Neural cell (in vitro differentiated cells): ENCODE measurements at regions not wholly inside any gene's neighbourhood (a gene's known extent, or its start where the extent isn't known, plus 50 kb on each side); places are given as distances from the start of the nearest gene placed in this dataset.

Experiments used
- H2AFZ ChIP-seq: fragments of 200-600, 300-800 bp; sonication (generic), shearing (Covaris generic); 2 replicates; pipeline ENCODE4 v1.6.0; 2014; ENCODE audit warnings: low read depth, mild to moderate bottlenecking, antibody characterized with exemption, low read length, moderate library complexity
- H3F3A ChIP-seq: fragments of 200-600 bp; shearing (Covaris generic); 2 replicates; pipeline ENCODE4 v1.6.1; 2016; ENCODE audit warnings: mild to moderate bottlenecking, moderate library complexity, mixed read lengths, antibody characterized with exemption, low read length; ENCODE audit not compliant: insufficient read depth, poor library complexity, severe bottlenecking
- H3K27ac ChIP-seq: fragments of 200-600, 300-800 bp; sonication (generic), shearing (Covaris generic); 2 replicates; pipeline ENCODE4 v1.5.1; 2014; ENCODE audit warnings: mild to moderate bottlenecking, low read length, moderate library complexity
- H3K27me3 ChIP-seq: fragments of 300-800, 200-600 bp; sonication (generic), shearing (Covaris generic); 2 replicates; pipeline ENCODE4 v1.6.0; 2014; ENCODE audit warnings: mild to moderate bottlenecking, low read depth, low read length, moderate library complexity; ENCODE audit not compliant: insufficient read depth
- H3K36me3 ChIP-seq: fragments of 300-800, 200-600 bp; sonication (generic), shearing (Covaris generic); 2 replicates; pipeline ENCODE4 v1.5.1; 2014; ENCODE audit warnings: mild to moderate bottlenecking, antibody characterized with exemption, low read length, moderate library complexity; ENCODE audit not compliant: insufficient read depth
- H3K4me2 ChIP-seq: fragments of 300-800, 200-600 bp; sonication (generic), shearing (Covaris generic); 2 replicates; pipeline ENCODE4 v1.6.0; 2014; ENCODE audit warnings: mild to moderate bottlenecking, low read length
- H3K4me3 ChIP-seq: fragments of 300-800, 200-600 bp; sonication (generic), shearing (Covaris generic); 2 replicates; pipeline ENCODE4 v1.5.1; 2014; ENCODE audit warnings: mild to moderate bottlenecking, low read length, moderate library complexity
- H3K79me2 ChIP-seq: fragments of 200-600 bp; shearing (Covaris generic); replicated peaks from 2 replicates; pipeline ENCODE4 v1.6.0; 2014; ENCODE audit warnings: mild to moderate bottlenecking, low read length, moderate library complexity; ENCODE audit not compliant: insufficient read depth
- H3K9ac ChIP-seq: fragments of 300-800, 200-600 bp; sonication (generic), shearing (Covaris generic); 2 replicates; pipeline ENCODE4 v1.6.1; 2016; ENCODE audit warnings: mild to moderate bottlenecking, low read length, mixed read lengths
- H3K9me2 ChIP-seq: fragments of 200-600 bp; shearing (Covaris generic); 2 replicates; pipeline ENCODE4 v1.6.1; 2016; ENCODE audit warnings: mild to moderate bottlenecking, low read length, mixed read lengths; ENCODE audit not compliant: insufficient read depth
- H3K9me3 ChIP-seq: fragments of 200-600, 300-800 bp; sonication (generic), shearing (Covaris generic); 2 replicates; pipeline ENCODE4 v1.6.1; 2016; ENCODE audit warnings: mild to moderate bottlenecking, mixed run types, low read length, moderate library complexity, mixed read lengths
- H4K20me1 ChIP-seq: fragments of 200-600 bp; shearing (Covaris generic); 2 replicates; pipeline ENCODE4 v1.6.1; 2016; ENCODE audit warnings: mild to moderate bottlenecking, mixed run types; ENCODE audit not compliant: insufficient read depth
- EP300 ChIP-seq: fragments of 450-650 bp; conservative IDR thresholded peaks from 2 replicates; pipeline ENCODE4 v1.6.1; 2014; ENCODE audit warnings: antibody characterized with exemption, mild to moderate bottlenecking, moderate library complexity; ENCODE audit not compliant: poor library complexity, severe bottlenecking
- EZH2 ChIP-seq: fragments of 200-600, 300-800 bp; shearing (Covaris generic), sonication (generic); IDR thresholded peaks from 2 replicates; pipeline ENCODE4 v1.6.1; 2014; ENCODE audit warnings: antibody characterized with exemption, low read length, borderline replicate concordance, mild to moderate bottlenecking; ENCODE audit not compliant: insufficient read depth, poor library complexity, severe bottlenecking
- MXI1 ChIP-seq: fragments of 450-650 bp; conservative IDR thresholded peaks from 2 replicates; pipeline ENCODE4 v1.6.1; 2014; ENCODE audit warnings: antibody characterized with exemption, mild to moderate bottlenecking; ENCODE audit not compliant: poor library complexity, severe bottlenecking
- POLR2AphosphoS5 ChIP-seq: IDR thresholded peaks from 2 replicates; pipeline ENCODE4 v1.6.1; 2012
- RAD21 ChIP-seq: fragments of 450-650 bp; conservative IDR thresholded peaks from 2 replicates; pipeline ENCODE4 v1.6.1; 2014; ENCODE audit warnings: antibody characterized with exemption, mild to moderate bottlenecking, moderate library complexity
- REST ChIP-seq: IDR thresholded peaks from 2 replicates; pipeline ENCODE4 v1.6.1; 2012; ENCODE audit warnings: borderline replicate concordance
- SMC3 ChIP-seq: fragments of 450-650 bp; conservative IDR thresholded peaks from 2 replicates; pipeline ENCODE4 v1.6.1; 2014; ENCODE audit warnings: antibody characterized with exemption, mild to moderate bottlenecking, moderate library complexity; ENCODE audit not compliant: poor library complexity
- TAF1 ChIP-seq: IDR thresholded peaks from 2 replicates; pipeline ENCODE4 v1.6.1; 2012; ENCODE audit warnings: low read depth
- TF ChIP-seq, protein P1 (sequence below): fragments of 450-650 bp; IDR thresholded peaks from 2 replicates; pipeline ENCODE4 v1.5.1; 2014; ENCODE audit warnings: antibody characterized with exemption, mild to moderate bottlenecking, moderate library complexity; ENCODE audit not compliant: poor library complexity, severe bottlenecking

- H3K4me2 ChIP-seq: no peak overlapping the region
- no peaks in the 10 kb centered on the region for H4K20me1 ChIP-seq
- no peaks in the 10 kb centered on the region for H3K79me2 ChIP-seq
- H3K9me3 ChIP-seq: no peaks in the 10 kb centered on the region
- no peak overlapping the region for H3K9ac ChIP-seq
- no peak overlapping the region for H3K4me3 ChIP-seq
- H3K27ac ChIP-seq: no peak overlapping the region
- H3F3A ChIP-seq: no peaks in the 10 kb centered on the region
- H3K27me3 ChIP-seq: no peaks in the 10 kb centered on the region
- H3K9me2 ChIP-seq: no peaks in the 10 kb centered on the region
- TF ChIP-seq SMC3: no peak
- TF ChIP-seq TAF1: no peak
- TF ChIP-seq RAD21: no peak
- no peak for TF ChIP-seq REST
- no peak for TF ChIP-seq EZH2
- TF ChIP-seq EP300: no peak
- no peak for TF ChIP-seq MXI1
- TF ChIP-seq POLR2AphosphoS5: no peak
- TF ChIP-seq, protein P1, sequence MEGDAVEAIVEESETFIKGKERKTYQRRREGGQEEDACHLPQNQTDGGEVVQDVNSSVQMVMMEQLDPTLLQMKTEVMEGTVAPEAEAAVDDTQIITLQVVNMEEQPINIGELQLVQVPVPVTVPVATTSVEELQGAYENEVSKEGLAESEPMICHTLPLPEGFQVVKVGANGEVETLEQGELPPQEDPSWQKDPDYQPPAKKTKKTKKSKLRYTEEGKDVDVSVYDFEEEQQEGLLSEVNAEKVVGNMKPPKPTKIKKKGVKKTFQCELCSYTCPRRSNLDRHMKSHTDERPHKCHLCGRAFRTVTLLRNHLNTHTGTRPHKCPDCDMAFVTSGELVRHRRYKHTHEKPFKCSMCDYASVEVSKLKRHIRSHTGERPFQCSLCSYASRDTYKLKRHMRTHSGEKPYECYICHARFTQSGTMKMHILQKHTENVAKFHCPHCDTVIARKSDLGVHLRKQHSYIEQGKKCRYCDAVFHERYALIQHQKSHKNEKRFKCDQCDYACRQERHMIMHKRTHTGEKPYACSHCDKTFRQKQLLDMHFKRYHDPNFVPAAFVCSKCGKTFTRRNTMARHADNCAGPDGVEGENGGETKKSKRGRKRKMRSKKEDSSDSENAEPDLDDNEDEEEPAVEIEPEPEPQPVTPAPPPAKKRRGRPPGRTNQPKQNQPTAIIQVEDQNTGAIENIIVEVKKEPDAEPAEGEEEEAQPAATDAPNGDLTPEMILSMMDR: no peak
- no peaks in the 10 kb centered on the region for H3K36me3 ChIP-seq
- no peak overlapping the region for H2AFZ ChIP-seq
Measured at GRCh38 chr13:103287659-103288058, 221.4 kb upstream of the SLC10A2 start.

- Histone ChIP-seq H3K4me3 (no peak overlapping the region), H4K20me1 (no peaks in the 10 kb centered on the region), H3K9ac (no peak overlapping the region), H3K79me2 (no peaks in the 10 kb centered on the region), H3K36me3 (no peaks in the 10 kb centered on the region), H3K4me2 (no peak overlapping the region), H3K9me2 (no peaks in the 10 kb centered on the region), H3K27me3 (no peaks in the 10 kb centered on the region), H2AFZ (no peak overlapping the region), H3K9me3 (no peaks in the 10 kb centered on the region), H3F3A (no peaks in the 10 kb centered on the region), H3K27ac (no peak overlapping the region)
- no peak for TF ChIP-seq EZH2
Measured at GRCh38 chr13:103284466-103284865, 218.2 kb upstream of the SLC10A2 start.

- no peaks in the 10 kb centered on the region for H3K79me2 ChIP-seq
- no peak overlapping the region for H3K4me3 ChIP-seq
- no peaks in the 10 kb centered on the region for H4K20me1 ChIP-seq
- H3K9me2 ChIP-seq: no peaks in the 10 kb centered on the region
- no peaks in the 10 kb centered on the region for H3K36me3 ChIP-seq
- no peaks in the 10 kb centered on the region for H3K27me3 ChIP-seq
- H3K27ac ChIP-seq: no peak overlapping the region
- H3F3A ChIP-seq: no peaks in the 10 kb centered on the region
- H3K9me3 ChIP-seq: no peaks in the 10 kb centered on the region
- no peak overlapping the region for H2AFZ ChIP-seq
- H3K4me2 ChIP-seq: no peak overlapping the region
- H3K9ac ChIP-seq: no peak overlapping the region
- TF ChIP-seq EP300: no peak
- TF ChIP-seq TAF1: no peak
- no peak for TF ChIP-seq MXI1
- no peak for TF ChIP-seq SMC3
- TF ChIP-seq REST: no peak
- no peak for TF ChIP-seq POLR2AphosphoS5
- TF ChIP-seq EZH2: no peak
- TF ChIP-seq RAD21: no peak
- TF ChIP-seq, protein P1: no peak
Measured at GRCh38 chr13:103283451-103283820, 217.2 kb upstream of the SLC10A2 start.
